Stomach (tissue), 4 donors: ENCODE measurements at regions not wholly inside any gene's neighbourhood (a gene's known extent, or its start where the extent isn't known, plus 50 kb on each side); places are given as distances from the start of the nearest gene placed in this dataset.

Experiments
- CTCF ChIP-seq, 7 experiments: fragments of 450-650 bp in 4 of 7; fragments of 200-600 bp in 3 of 7; sonication (generic) in 3 of 7; IDR thresholded peaks; one replicate each; pipeline ENCODE4 v1.5.1; 2016 to 2019; ENCODE audit warnings: antibody characterized with exemption in 7 of 7, control low read depth in 2 of 7, mild to moderate bottlenecking in 1 of 7
- EP300 ChIP-seq: sonication (generic); formaldehyde crosslinking; IDR thresholded peaks from one replicate; pipeline ENCODE4 v1.6.1; 2017; ENCODE audit warnings: antibody characterized with exemption
- POLR2A ChIP-seq, 4 donors: fragments of 450-650 bp; IDR thresholded peaks; one replicate each; pipeline ENCODE4 v1.6.1; 2016; ENCODE audit warnings: antibody characterized with exemption in 4 of 4, control low read depth in 2 of 4, mild to moderate bottlenecking in 1 of 4, moderate library complexity in 1 of 4
- POLR2AphosphoS5 ChIP-seq, 3 donors: sonication (generic); formaldehyde crosslinking; IDR thresholded peaks; one replicate each; pipeline ENCODE4 v1.6.1; 2016; ENCODE audit warnings: antibody characterized with exemption in 3 of 3

GRCh38 chr12:115646210-115646609 lies 631.3 kb downstream of the MED13L start:
- TF ChIP-seq CTCF (IDR thresholded peaks at IDR 0.05) = no peak
- no peak for TF ChIP-seq POLR2A (IDR thresholded peaks at IDR 0.05)
- no peak for TF ChIP-seq POLR2AphosphoS5 (IDR thresholded peaks at IDR 0.05)
- TF ChIP-seq EP300 = no peak
